ENCODE measurements at regions not wholly inside any gene's neighbourhood (a gene's known extent, or its start where the extent isn't known, plus 50 kb on each side); places are given as distances from the start of the nearest gene placed in this dataset.

DNA sequence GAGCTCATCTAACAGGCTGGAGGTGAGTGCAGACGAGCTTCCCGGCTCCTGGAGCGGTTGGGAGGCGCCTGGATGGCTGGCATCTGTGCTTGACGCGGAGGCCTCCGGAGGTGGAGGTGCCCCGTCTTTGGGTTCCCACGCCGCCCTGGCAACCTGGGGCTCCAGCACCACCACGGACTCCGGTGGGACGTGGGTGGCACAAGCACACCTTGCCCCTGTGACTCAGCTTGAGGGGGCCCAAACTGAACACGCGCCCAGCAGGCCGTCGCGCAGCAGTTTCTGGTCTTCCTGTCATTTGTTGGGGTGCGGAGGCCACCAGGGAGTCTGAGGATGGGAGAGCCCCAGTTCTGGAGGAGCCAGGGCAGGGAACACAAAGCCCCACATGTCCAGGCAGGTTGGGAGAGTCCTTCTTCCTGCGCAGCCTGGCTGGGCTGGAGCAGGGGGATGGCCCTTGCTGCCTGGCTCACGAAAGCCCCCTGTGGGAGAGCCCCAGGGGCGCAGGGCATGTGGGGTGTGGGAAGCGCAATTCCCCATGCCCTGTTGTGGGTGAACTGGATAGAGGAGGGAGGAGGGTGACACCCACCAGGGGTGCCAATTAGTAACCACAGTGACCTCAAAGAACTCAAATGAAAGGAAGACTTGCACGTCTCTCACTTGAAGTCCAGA, 1378.6 kb upstream of the DEFB115 start:
- TF ChIP-seq POLR2AphosphoS5 (IDR thresholded peaks at IDR 0.05; ENCODE audit: low read depth, low read length) (no peak), CTCF (IDR thresholded peaks at IDR 0.05) (no peak), SIN3A (IDR thresholded peaks at IDR 0.05; ENCODE audit: borderline replicate concordance, insufficient read depth, low read depth, low read length) (no peak), TCF7L2 (IDR thresholded peaks at IDR 0.05; ENCODE audit: low read depth, low read length) (no peak), REST (IDR thresholded peaks at IDR 0.05; ENCODE audit: insufficient read depth in 1 of 2, low read depth in 2 of 2, low read length in 1 of 2) (no peak)

All from Panc1 (cell line).